HepG2 (cell line): ENCODE measurements at regions not wholly inside any gene's neighbourhood (a gene's known extent, or its start where the extent isn't known, plus 50 kb on each side); places are given as distances from the start of the nearest gene placed in this dataset.

Source experiments
- ATAC-seq: fragments of 200-7000 bp; cut with Tn5 transposase; 3 replicates; pipeline ENCODE4 v1.9.1; 2020; ENCODE audit warnings: mild to moderate bottlenecking, moderate library complexity
- BruUV-seq: library from RNA; stranded (reverse); fragments of 400-500 nt; replicated peaks from 2 replicates; lab custom pipeline; 2021; lab: Mats Ljungman, UMichigan
- CTCF ChIA-PET: fragments of 300-600 bp; formaldehyde crosslinking; extraction: SDS; loops from one replicate; lab custom pipeline; 2021; ENCODE audit warnings: low total read pairs, inconsistent platforms, low intra/inter-chr PET ratio; lab: Yijun Ruan, JAX
- POLR2A ChIA-PET: fragments of 350-600 bp; sonication (Branson Sonifier 250); formaldehyde crosslinking; loops from one replicate; lab custom pipeline; 2020; ENCODE audit warnings: antibody characterized with exemption, inconsistent platforms; lab: Yijun Ruan, JAX
- DNase-seq: peaks from one replicate; pipeline ENCODE4 v3.0.0-alpha.2; 2015; ENCODE audit warnings: low spot score
- FAIRE-seq: peaks from 3 replicates; lab custom pipeline; 2011; peaks lifted over from hg19 to GRCh38; lab: Jason Lieb, UNC
- H2AFZ ChIP-seq: one replicate; pipeline ENCODE4 v1.6.1; 2011; ENCODE audit warnings: low read length, inconsistent platforms
- H3K27ac ChIP-seq: fragments of 300-600 bp; 3 replicates; pipeline ENCODE4 v1.8.0; 2011; ENCODE audit warnings: mixed run types, mild to moderate bottlenecking, mixed read lengths, low read length, inconsistent platforms; ENCODE audit not compliant: insufficient read depth; ENCODE audit errors: extremely low read length
- H3K27me3 ChIP-seq, 2 experiments: fragments of 200-600 bp in 1 of 2; 2 replicates in 1 of 2; 3 replicates in 1 of 2; pipeline versions ENCODE4 v1.6.0 to v1.8.0; 2011; ENCODE audit warnings: low read length in 2 of 2, mild to moderate bottlenecking in 2 of 2, moderate library complexity in 2 of 2, inconsistent platforms in 1 of 2; ENCODE audit not compliant: insufficient read depth in 2 of 2, control insufficient read depth in 1 of 2
- H3K36me3 ChIP-seq, 2 experiments: fragments of 200-600 bp in 1 of 2; replicated peaks in 1 of 2; 2 replicates in 1 of 2; 3 replicates in 1 of 2; pipeline versions ENCODE4 v1.5.1 to v1.8.0; 2011; ENCODE audit warnings: low read length in 2 of 2, inconsistent platforms in 1 of 2; ENCODE audit not compliant: insufficient read depth in 2 of 2, control insufficient read depth in 1 of 2
- H3K4me1 ChIP-seq: 2 replicates; pipeline ENCODE4 v1.5.1; 2012; ENCODE audit warnings: low read length, inconsistent platforms; ENCODE audit not compliant: insufficient read depth
- H3K4me2 ChIP-seq: 2 replicates; pipeline ENCODE4 v1.6.0; 2011; ENCODE audit warnings: low read depth, low read length, inconsistent platforms
- H3K4me3 ChIP-seq, 3 experiments: fragments of 200-600 bp in 1 of 3; sonication (generic), shearing (Covaris generic) in 1 of 3; replicated peaks in 1 of 3; 2 replicates each; pipeline ENCODE4 v1.5.1; 2011 to 2016; ENCODE audit warnings: low read length in 3 of 3, inconsistent platforms in 2 of 3, low read depth in 2 of 3, mild to moderate bottlenecking in 2 of 3, control low read depth in 1 of 3, mixed read lengths in 1 of 3; ENCODE audit not compliant: insufficient read depth in 1 of 3
- H3K79me2 ChIP-seq: one replicate; pipeline ENCODE4 v1.6.1; 2011; ENCODE audit warnings: low read length, inconsistent platforms; ENCODE audit not compliant: insufficient read depth
- H3K9ac ChIP-seq: 2 replicates; pipeline ENCODE4 v1.6.0; 2011; ENCODE audit warnings: mild to moderate bottlenecking, low read depth, low read length, inconsistent platforms; ENCODE audit not compliant: insufficient read depth
- H3K9me3 ChIP-seq: 2 replicates; pipeline ENCODE4 v1.5.1; 2012; ENCODE audit warnings: mild to moderate bottlenecking, low read length
- H4K20me1 ChIP-seq: 2 replicates; pipeline ENCODE4 v1.6.0; 2011; ENCODE audit warnings: inconsistent platforms, mild to moderate bottlenecking, low read length, moderate library complexity; ENCODE audit not compliant: insufficient read depth
- HNF1B ChIP-seq: sonication (generic); formaldehyde crosslinking; IDR thresholded peaks from 2 replicates; pipeline ENCODE4 v1.5.1; 2020; ENCODE audit warnings: mild to moderate bottlenecking, moderate library complexity, missing genetic modification reagents
- ZNF136 ChIP-seq: sonication (generic); formaldehyde crosslinking; IDR thresholded peaks from 2 replicates; pipeline ENCODE4 v1.8.1; 2022; ENCODE audit warnings: low read depth, mild to moderate bottlenecking, moderate library complexity, missing genetic modification reagents
- ZNF253 ChIP-seq: sonication (generic); formaldehyde crosslinking; IDR thresholded peaks from 2 replicates; pipeline ENCODE4 v1.8.0; 2022; ENCODE audit warnings: mild to moderate bottlenecking, missing genetic modification reagents, borderline replicate concordance
- ZZZ3 ChIP-seq: sonication (generic); formaldehyde crosslinking; IDR thresholded peaks from 2 replicates; pipeline ENCODE4 v1.4.0; 2020; ENCODE audit warnings: missing genetic modification reagents, mild to moderate bottlenecking, borderline replicate concordance
- in situ Hi-C: cut with HindIII; loops from 2 replicates; pipeline ENCODE4 v1.10.0; 2017; ENCODE audit warnings: low pct_unique_long_range_greater_than_20kb; ENCODE audit not compliant: extremely low pct_ligation_motif_present
- intact Hi-C: fragments of 100-400 bp; cut with micrococcal nuclease; formaldehyde crosslinking; loops from one replicate; pipeline ENCODE4 v1.10.0; 2022; ENCODE audit not compliant: unreplicated experiment
- TF ChIP-seq, protein P1 (sequence below): sonication (generic); formaldehyde crosslinking; IDR thresholded peaks from 2 replicates; pipeline ENCODE4 v1.5.0; 2020; ENCODE audit warnings: mild to moderate bottlenecking, missing genetic modification reagents, borderline replicate concordance
- TF ChIP-seq, protein P2 (sequence below): sonication (generic); formaldehyde crosslinking; conservative IDR thresholded peaks from 2 replicates; pipeline ENCODE4 v1.5.0; 2020; ENCODE audit warnings: missing genetic modification reagents
- TF ChIP-seq, protein P3 (sequence below): sonication (generic); formaldehyde crosslinking; IDR thresholded peaks from 2 replicates; pipeline ENCODE4 v1.5.1; 2020; ENCODE audit warnings: mild to moderate bottlenecking, missing genetic modification reagents, borderline replicate concordance

- Histone ChIP-seq H3K36me3 (no peaks in the 10 kb centered on the region), H3K9ac (no peak overlapping the region), H3K27ac (no peak overlapping the region), H3K9me3 (no peaks in the 10 kb centered on the region), H3K4me1 (no peaks in the 10 kb centered on the region), H3K4me3 (no peak overlapping the region), H2AFZ (no peak overlapping the region), H3K4me2 (no peak overlapping the region), H3K79me2 (no peaks in the 10 kb centered on the region), H3K27me3 (no peaks in the 10 kb centered on the region), H4K20me1 (no peaks in the 10 kb centered on the region)
- ChIA-PET POLR2A (no interaction called here), CTCF (no interaction called here)
- BruUV-seq: no TSS peak
- FAIRE-seq: no peak
- intact Hi-C loops: no loop called here
- no peak for ATAC-seq
- in situ Hi-C loops: no loop called here
- no peak for DNase-seq
- TF ChIP-seq, protein P1, sequence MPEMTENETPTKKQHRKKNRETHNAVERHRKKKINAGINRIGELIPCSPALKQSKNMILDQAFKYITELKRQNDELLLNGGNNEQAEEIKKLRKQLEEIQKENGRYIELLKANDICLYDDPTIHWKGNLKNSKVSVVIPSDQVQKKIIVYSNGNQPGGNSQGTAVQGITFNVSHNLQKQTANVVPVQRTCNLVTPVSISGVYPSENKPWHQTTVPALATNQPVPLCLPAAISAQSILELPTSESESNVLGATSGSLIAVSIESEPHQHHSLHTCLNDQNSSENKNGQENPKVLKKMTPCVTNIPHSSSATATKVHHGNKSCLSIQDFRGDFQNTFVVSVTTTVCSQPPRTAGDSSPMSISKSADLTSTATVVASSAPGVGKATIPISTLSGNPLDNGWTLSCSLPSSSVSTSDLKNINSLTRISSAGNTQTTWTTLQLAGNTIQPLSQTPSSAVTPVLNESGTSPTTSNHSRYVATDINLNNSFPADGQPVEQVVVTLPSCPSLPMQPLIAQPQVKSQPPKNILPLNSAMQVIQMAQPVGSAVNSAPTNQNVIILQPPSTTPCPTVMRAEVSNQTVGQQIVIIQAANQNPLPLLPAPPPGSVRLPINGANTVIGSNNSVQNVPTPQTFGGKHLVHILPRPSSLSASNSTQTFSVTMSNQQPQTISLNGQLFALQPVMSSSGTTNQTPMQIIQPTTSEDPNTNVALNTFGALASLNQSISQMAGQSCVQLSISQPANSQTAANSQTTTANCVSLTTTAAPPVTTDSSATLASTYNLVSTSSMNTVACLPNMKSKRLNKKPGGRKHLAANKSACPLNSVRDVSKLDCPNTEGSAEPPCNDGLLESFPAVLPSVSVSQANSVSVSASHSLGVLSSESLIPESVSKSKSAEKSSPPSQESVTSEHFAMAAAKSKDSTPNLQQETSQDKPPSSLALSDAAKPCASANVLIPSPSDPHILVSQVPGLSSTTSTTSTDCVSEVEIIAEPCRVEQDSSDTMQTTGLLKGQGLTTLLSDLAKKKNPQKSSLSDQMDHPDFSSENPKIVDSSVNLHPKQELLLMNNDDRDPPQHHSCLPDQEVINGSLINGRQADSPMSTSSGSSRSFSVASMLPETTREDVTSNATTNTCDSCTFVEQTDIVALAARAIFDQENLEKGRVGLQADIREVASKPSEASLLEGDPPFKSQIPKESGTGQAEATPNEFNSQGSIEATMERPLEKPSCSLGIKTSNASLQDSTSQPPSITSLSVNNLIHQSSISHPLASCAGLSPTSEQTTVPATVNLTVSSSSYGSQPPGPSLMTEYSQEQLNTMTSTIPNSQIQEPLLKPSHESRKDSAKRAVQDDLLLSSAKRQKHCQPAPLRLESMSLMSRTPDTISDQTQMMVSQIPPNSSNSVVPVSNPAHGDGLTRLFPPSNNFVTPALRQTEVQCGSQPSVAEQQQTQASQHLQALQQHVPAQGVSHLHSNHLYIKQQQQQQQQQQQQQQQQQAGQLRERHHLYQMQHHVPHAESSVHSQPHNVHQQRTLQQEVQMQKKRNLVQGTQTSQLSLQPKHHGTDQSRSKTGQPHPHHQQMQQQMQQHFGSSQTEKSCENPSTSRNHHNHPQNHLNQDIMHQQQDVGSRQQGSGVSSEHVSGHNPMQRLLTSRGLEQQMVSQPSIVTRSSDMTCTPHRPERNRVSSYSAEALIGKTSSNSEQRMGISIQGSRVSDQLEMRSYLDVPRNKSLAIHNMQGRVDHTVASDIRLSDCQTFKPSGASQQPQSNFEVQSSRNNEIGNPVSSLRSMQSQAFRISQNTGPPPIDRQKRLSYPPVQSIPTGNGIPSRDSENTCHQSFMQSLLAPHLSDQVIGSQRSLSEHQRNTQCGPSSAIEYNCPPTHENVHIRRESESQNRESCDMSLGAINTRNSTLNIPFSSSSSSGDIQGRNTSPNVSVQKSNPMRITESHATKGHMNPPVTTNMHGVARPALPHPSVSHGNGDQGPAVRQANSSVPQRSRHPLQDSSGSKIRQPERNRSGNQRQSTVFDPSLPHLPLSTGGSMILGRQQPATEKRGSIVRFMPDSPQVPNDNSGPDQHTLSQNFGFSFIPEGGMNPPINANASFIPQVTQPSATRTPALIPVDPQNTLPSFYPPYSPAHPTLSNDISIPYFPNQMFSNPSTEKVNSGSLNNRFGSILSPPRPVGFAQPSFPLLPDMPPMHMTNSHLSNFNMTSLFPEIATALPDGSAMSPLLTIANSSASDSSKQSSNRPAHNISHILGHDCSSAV: no peak
- TF ChIP-seq ZNF136 (no peak), HNF1B (no peak), ZNF253 (CRISPR knock-in tag) (no peak), ZZZ3 (CRISPR knock-in tag) (no peak)
- TF ChIP-seq, protein P2, sequence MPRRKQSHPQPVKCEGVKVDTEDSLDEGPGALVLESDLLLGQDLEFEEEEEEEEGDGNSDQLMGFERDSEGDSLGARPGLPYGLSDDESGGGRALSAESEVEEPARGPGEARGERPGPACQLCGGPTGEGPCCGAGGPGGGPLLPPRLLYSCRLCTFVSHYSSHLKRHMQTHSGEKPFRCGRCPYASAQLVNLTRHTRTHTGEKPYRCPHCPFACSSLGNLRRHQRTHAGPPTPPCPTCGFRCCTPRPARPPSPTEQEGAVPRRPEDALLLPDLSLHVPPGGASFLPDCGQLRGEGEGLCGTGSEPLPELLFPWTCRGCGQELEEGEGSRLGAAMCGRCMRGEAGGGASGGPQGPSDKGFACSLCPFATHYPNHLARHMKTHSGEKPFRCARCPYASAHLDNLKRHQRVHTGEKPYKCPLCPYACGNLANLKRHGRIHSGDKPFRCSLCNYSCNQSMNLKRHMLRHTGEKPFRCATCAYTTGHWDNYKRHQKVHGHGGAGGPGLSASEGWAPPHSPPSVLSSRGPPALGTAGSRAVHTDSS (CRISPR knock-in tag): no peak
- TF ChIP-seq, protein P3, sequence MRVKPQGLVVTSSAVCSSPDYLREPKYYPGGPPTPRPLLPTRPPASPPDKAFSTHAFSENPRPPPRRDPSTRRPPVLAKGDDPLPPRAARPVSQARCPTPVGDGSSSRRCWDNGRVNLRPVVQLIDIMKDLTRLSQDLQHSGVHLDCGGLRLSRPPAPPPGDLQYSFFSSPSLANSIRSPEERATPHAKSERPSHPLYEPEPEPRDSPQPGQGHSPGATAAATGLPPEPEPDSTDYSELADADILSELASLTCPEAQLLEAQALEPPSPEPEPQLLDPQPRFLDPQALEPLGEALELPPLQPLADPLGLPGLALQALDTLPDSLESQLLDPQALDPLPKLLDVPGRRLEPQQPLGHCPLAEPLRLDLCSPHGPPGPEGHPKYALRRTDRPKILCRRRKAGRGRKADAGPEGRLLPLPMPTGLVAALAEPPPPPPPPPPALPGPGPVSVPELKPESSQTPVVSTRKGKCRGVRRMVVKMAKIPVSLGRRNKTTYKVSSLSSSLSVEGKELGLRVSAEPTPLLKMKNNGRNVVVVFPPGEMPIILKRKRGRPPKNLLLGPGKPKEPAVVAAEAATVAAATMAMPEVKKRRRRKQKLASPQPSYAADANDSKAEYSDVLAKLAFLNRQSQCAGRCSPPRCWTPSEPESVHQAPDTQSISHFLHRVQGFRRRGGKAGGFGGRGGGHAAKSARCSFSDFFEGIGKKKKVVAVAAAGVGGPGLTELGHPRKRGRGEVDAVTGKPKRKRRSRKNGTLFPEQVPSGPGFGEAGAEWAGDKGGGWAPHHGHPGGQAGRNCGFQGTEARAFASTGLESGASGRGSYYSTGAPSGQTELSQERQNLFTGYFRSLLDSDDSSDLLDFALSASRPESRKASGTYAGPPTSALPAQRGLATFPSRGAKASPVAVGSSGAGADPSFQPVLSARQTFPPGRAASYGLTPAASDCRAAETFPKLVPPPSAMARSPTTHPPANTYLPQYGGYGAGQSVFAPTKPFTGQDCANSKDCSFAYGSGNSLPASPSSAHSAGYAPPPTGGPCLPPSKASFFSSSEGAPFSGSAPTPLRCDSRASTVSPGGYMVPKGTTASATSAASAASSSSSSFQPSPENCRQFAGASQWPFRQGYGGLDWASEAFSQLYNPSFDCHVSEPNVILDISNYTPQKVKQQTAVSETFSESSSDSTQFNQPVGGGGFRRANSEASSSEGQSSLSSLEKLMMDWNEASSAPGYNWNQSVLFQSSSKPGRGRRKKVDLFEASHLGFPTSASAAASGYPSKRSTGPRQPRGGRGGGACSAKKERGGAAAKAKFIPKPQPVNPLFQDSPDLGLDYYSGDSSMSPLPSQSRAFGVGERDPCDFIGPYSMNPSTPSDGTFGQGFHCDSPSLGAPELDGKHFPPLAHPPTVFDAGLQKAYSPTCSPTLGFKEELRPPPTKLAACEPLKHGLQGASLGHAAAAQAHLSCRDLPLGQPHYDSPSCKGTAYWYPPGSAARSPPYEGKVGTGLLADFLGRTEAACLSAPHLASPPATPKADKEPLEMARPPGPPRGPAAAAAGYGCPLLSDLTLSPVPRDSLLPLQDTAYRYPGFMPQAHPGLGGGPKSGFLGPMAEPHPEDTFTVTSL (CRISPR knock-in tag): no peak
Measured at GRCh38 chr2:198498516-198498915, 694.1 kb downstream of the PLCL1 start.
